MM.1S (cell line): ENCODE measurements at regions not wholly inside any gene's neighbourhood (a gene's known extent, or its start where the extent isn't known, plus 50 kb on each side); places are given as distances from the start of the nearest gene placed in this dataset.

Experiments used
- DNase-seq: peaks from one replicate; pipeline ENCODE4 v3.0.0-alpha.2; 2015
- H2AFZ ChIP-seq: fragments of 300-600 bp; sonication (generic); 2 replicates; pipeline ENCODE4 v1.6.0; 2016; ENCODE audit warnings: antibody characterized with exemption, low read length
- H3F3A ChIP-seq: fragments of 300-600 bp; sonication (generic); 2 replicates; pipeline ENCODE4 v1.6.1; 2016; ENCODE audit warnings: mild to moderate bottlenecking, antibody characterized with exemption, low read length, moderate library complexity, mixed read lengths; ENCODE audit not compliant: insufficient read depth
- H3K27ac ChIP-seq: fragments of 300-600 bp; sonication (generic); 2 replicates; pipeline ENCODE4 v1.5.1; 2016; ENCODE audit warnings: mild to moderate bottlenecking, low read length
- H3K27me3 ChIP-seq: fragments of 300-600 bp; sonication (generic); replicated peaks from 2 replicates; pipeline ENCODE4 v1.6.0; 2016; ENCODE audit warnings: low read length; ENCODE audit not compliant: insufficient read depth
- H3K36me3 ChIP-seq: fragments of 300-600 bp; sonication (generic); replicated peaks from 2 replicates; pipeline ENCODE4 v1.6.1; 2016; ENCODE audit warnings: mild to moderate bottlenecking, low read length, mixed read lengths; ENCODE audit not compliant: insufficient read depth
- H3K4me1 ChIP-seq: fragments of 300-600 bp; sonication (generic); 2 replicates; pipeline ENCODE4 v1.6.1; 2016; ENCODE audit warnings: low read length, mixed read lengths
- H3K4me2 ChIP-seq: fragments of 300-600 bp; sonication (generic); 2 replicates; pipeline ENCODE4 v1.6.0; 2016; ENCODE audit warnings: low read depth, low read length
- H3K4me3 ChIP-seq: fragments of 300-600 bp; sonication (generic); 2 replicates; pipeline ENCODE4 v1.5.1; 2016; ENCODE audit warnings: low read length, mixed read lengths
- H3K79me2 ChIP-seq: fragments of 300-600 bp; sonication (generic); 2 replicates; pipeline ENCODE4 v1.6.1; 2016; ENCODE audit warnings: mixed run types, low read length, mixed read lengths
- H3K9ac ChIP-seq: fragments of 300-600 bp; sonication (generic); 2 replicates; pipeline ENCODE4 v1.6.1; 2016; ENCODE audit warnings: low read length, mixed read lengths
- H3K9me2 ChIP-seq: fragments of 300-600 bp; sonication (generic); replicated peaks from 2 replicates; pipeline ENCODE4 v1.6.1; 2016; ENCODE audit warnings: mild to moderate bottlenecking, low read length, mixed read lengths; ENCODE audit not compliant: insufficient read depth
- H3K9me3 ChIP-seq: fragments of 300-600 bp; sonication (generic); replicated peaks from 2 replicates; pipeline ENCODE4 v1.6.1; 2016; ENCODE audit warnings: mild to moderate bottlenecking, low read length, mixed read lengths; ENCODE audit not compliant: insufficient read depth
- H4K20me1 ChIP-seq: fragments of 300-600 bp; sonication (generic); 2 replicates; pipeline ENCODE4 v1.6.1; 2016; ENCODE audit warnings: mild to moderate bottlenecking, low read length, moderate library complexity, mixed read lengths; ENCODE audit not compliant: insufficient read depth
- CTCF ChIP-seq: fragments of 300-600 bp; sonication (generic); IDR thresholded peaks from 2 replicates; pipeline ENCODE4 v1.5.1; 2016; ENCODE audit warnings: antibody characterized with exemption, low read length, mixed read lengths
- EZH2 ChIP-seq: fragments of 300-600 bp; sonication (generic); optimal IDR thresholded peaks from 2 replicates; pipeline ENCODE3; 2017; ENCODE audit warnings: low read depth, mild to moderate bottlenecking, antibody characterized with exemption, low read length, mixed read lengths
- EZH2phosphoT487 ChIP-seq: fragments of 300-600 bp; sonication (generic); IDR thresholded peaks from 2 replicates; pipeline ENCODE4 v1.6.1; 2018; ENCODE audit warnings: antibody characterized with exemption, low read length

DNA sequence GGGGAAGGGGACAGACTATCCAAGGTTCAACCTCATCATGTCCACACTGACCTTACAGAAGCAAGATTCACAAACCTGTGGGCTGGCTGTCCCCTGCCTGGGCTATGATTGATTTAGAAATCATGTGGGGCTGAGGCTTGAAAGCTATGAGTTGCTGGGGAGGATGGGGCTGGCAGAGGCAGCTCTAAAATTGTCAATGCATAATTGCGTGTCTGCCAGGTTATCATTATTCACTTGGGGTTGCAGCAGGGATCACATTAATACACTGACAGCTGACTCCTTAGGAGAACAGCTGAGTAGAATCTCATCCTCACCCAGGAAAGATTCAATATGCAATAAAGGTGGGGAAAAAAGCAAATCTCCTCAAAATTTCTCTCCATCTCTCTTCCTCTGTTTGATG, 866.3 kb downstream of the CCSER2 start:
- Histone ChIP-seq H3K27me3 (no peaks in the 10 kb centered on the region), H4K20me1 (no peaks in the 10 kb centered on the region), H3K4me2 (no peak overlapping the region), H3K27ac (no peak overlapping the region), H3K9me2 (no peaks in the 10 kb centered on the region), H3K4me3 (no peak overlapping the region), H3K9me3 (no peaks in the 10 kb centered on the region), H3F3A (no peaks in the 10 kb centered on the region), H3K4me1 (no peaks in the 10 kb centered on the region), H3K79me2 (no peaks in the 10 kb centered on the region), H2AFZ (no peak overlapping the region), H3K9ac (no peak overlapping the region), H3K36me3 (no peaks in the 10 kb centered on the region)
- DNase-seq = no peak
- TF ChIP-seq EZH2 (no peak), EZH2phosphoT487 (no peak), CTCF (no peak)

GRCh38 chr10:85195596-85195995, 867.2 kb downstream of the CCSER2 start:
- H3K9me3 ChIP-seq = no peaks in the 10 kb centered on the region
- H3K27ac ChIP-seq = no peak overlapping the region
- H3K36me3 ChIP-seq = no peaks in the 10 kb centered on the region
- H4K20me1 ChIP-seq = no peaks in the 10 kb centered on the region
- H3K4me3 ChIP-seq = no peak overlapping the region
- no peak for TF ChIP-seq EZH2
- no peak for TF ChIP-seq CTCF
- TF ChIP-seq EZH2phosphoT487 = no peak
- no peak overlapping the region for H3K4me2 ChIP-seq
- no peaks in the 10 kb centered on the region for H3K79me2 ChIP-seq
- no peaks in the 10 kb centered on the region for H3K27me3 ChIP-seq
- no peaks in the 10 kb centered on the region for H3F3A ChIP-seq
- H3K9me2 ChIP-seq = no peaks in the 10 kb centered on the region
- no peak overlapping the region for H3K9ac ChIP-seq
- no peaks in the 10 kb centered on the region for H3K4me1 ChIP-seq
- H2AFZ ChIP-seq = no peak overlapping the region
- DNase-seq = no peak

DNA sequence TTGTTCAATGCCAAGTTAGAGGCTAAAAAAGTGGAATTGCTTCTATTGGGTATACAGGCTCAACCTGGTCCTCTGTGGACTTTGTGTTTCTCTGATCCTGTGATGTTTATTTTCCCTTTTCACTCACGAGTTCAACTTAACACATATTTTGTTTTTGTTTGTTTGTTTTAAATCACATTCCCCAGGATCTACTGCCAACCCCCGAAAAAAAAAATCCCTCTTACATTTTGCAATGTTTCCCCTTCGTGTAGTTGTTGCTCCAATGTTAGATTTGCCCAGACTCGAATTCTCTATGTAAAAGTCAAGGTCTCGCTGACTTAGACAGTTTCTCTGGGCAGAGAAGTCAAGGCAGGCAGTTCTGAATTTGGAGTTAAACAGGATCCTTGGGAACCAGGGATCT, 876.4 kb downstream of the CCSER2 start:
- H3K4me2 ChIP-seq = no peak overlapping the region
- H3K9me3 ChIP-seq = no peaks in the 10 kb centered on the region
- no peak for DNase-seq
- TF ChIP-seq EZH2phosphoT487 = no peak
- no peak for TF ChIP-seq CTCF
- H3F3A ChIP-seq = no peaks in the 10 kb centered on the region
- H3K36me3 ChIP-seq = no peaks in the 10 kb centered on the region
- H3K4me1 ChIP-seq = no peaks in the 10 kb centered on the region
- H3K9ac ChIP-seq = no peak overlapping the region
- H3K27me3 ChIP-seq = no peaks in the 10 kb centered on the region
- H3K27ac ChIP-seq = no peak overlapping the region
- H2AFZ ChIP-seq = no peak overlapping the region
- H3K79me2 ChIP-seq = no peaks in the 10 kb centered on the region
- H3K9me2 ChIP-seq = no peaks in the 10 kb centered on the region
- no peaks in the 10 kb centered on the region for H4K20me1 ChIP-seq
- no peak overlapping the region for H3K4me3 ChIP-seq

DNA sequence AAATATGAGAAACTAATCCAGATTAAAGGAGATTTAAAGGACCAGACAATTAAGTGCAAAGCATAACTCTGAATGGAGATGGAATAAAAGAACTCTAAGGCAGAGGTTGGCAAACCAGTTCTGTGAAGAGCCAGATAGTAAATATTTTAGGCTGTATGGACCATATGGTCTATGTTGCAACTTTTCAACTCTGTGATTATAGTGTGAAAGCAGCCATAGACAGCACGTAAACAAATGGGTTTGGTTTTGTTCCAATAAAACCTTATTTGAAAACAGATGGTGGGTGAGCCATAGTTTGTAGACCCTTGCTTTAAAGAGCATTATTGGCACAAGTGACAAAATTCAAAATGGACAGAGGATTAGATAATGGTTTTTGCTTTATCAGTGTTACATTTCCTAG, 884.1 kb downstream of the CCSER2 start:
- no peak overlapping the region for H3K4me2 ChIP-seq
- TF ChIP-seq EZH2 (no peak), EZH2phosphoT487 (no peak), CTCF (no peak)
- no peaks in the 10 kb centered on the region for H3K9me2 ChIP-seq
- no peak overlapping the region for H3K27ac ChIP-seq
- no peaks in the 10 kb centered on the region for H3K36me3 ChIP-seq
- no peak overlapping the region for H3K4me3 ChIP-seq
- H3K79me2 ChIP-seq = no peaks in the 10 kb centered on the region
- H3K4me1 ChIP-seq = no peaks in the 10 kb centered on the region
- H2AFZ ChIP-seq = no peak overlapping the region
- no peaks in the 10 kb centered on the region for H3K9me3 ChIP-seq
- H3F3A ChIP-seq = no peaks in the 10 kb centered on the region
- H3K27me3 ChIP-seq = no peaks in the 10 kb centered on the region
- no peak for DNase-seq
- no peaks in the 10 kb centered on the region for H4K20me1 ChIP-seq
- no peak overlapping the region for H3K9ac ChIP-seq
